H9 (cell line): ENCODE measurements at regions not wholly inside any gene's neighbourhood (a gene's known extent, or its start where the extent isn't known, plus 50 kb on each side); places are given as distances from the start of the nearest gene placed in this dataset.

ENCODE experiments used
- DNase-seq: peaks from one replicate; pipeline ENCODE4 v3.0.0-alpha.2; 2017
- H2AFZ ChIP-seq: one replicate; pipeline ENCODE4 v1.6.1; 2013; ENCODE audit warnings: mild to moderate bottlenecking, low read length, control low read depth, moderate library complexity
- H2AK5ac ChIP-seq: 2 replicates; pipeline ENCODE4 v1.6.1; 2013; ENCODE audit warnings: low read length, control low read depth, mixed read lengths; ENCODE audit not compliant: insufficient read length
- H2BK120ac ChIP-seq: one replicate; pipeline ENCODE4 v1.6.1; 2013; ENCODE audit warnings: low read depth, mild to moderate bottlenecking, low read length, control low read depth, inconsistent platforms; ENCODE audit not compliant: poor library complexity, severe bottlenecking
- H2BK12ac ChIP-seq: 2 replicates; pipeline ENCODE4 v1.6.1; 2013; ENCODE audit warnings: low read length, control low read depth, mixed read lengths, low read depth; ENCODE audit not compliant: insufficient read length
- H2BK15ac ChIP-seq: 2 replicates; pipeline ENCODE4 v1.6.1; 2013; ENCODE audit warnings: low read depth, low read length, control low read depth
- H2BK20ac ChIP-seq: one replicate; pipeline ENCODE4 v1.6.1; 2013; ENCODE audit warnings: low read depth, mild to moderate bottlenecking, low read length, control low read depth, inconsistent platforms; ENCODE audit not compliant: poor library complexity, severe bottlenecking
- H2BK5ac ChIP-seq: 2 replicates; pipeline ENCODE4 v1.6.1; 2013; ENCODE audit warnings: low read length, control low read depth, mixed read lengths; ENCODE audit not compliant: insufficient read length
- H3K14ac ChIP-seq: 2 replicates; pipeline ENCODE4 v1.6.1; 2013; ENCODE audit warnings: low read length, control low read depth; ENCODE audit not compliant: insufficient read depth
- H3K18ac ChIP-seq: 2 replicates; pipeline ENCODE4 v1.6.1; 2013; ENCODE audit warnings: low read depth, mild to moderate bottlenecking, mixed read lengths, low read length, control low read depth; ENCODE audit not compliant: insufficient read length
- H3K23ac ChIP-seq: 2 replicates; pipeline ENCODE4 v1.6.1; 2013; ENCODE audit warnings: low read length, control low read depth, mixed read lengths, low read depth; ENCODE audit not compliant: insufficient read length
- H3K23me2 ChIP-seq: 2 replicates; pipeline ENCODE4 v1.6.1; 2013; ENCODE audit warnings: low read depth, mild to moderate bottlenecking, mixed read lengths, low read length, control low read depth; ENCODE audit not compliant: insufficient read length, poor library complexity, severe bottlenecking
- H3K27ac ChIP-seq: 2 replicates; pipeline ENCODE4 v1.5.1; 2013; ENCODE audit warnings: low read length, control low read depth, mixed read lengths, low read depth; ENCODE audit not compliant: insufficient read length
- H3K27me3 ChIP-seq: 2 replicates; pipeline ENCODE4 v1.6.1; 2013; ENCODE audit warnings: low read length, control low read depth, inconsistent platforms; ENCODE audit not compliant: insufficient read depth
- H3K4ac ChIP-seq: 2 replicates; pipeline ENCODE4 v1.6.1; 2013; ENCODE audit warnings: low read depth, mild to moderate bottlenecking, control low read depth, inconsistent platforms, low read length, moderate library complexity
- H3K4me1 ChIP-seq: 2 replicates; pipeline ENCODE4 v1.6.1; 2013; ENCODE audit warnings: low read length, control low read depth, inconsistent platforms; ENCODE audit not compliant: insufficient read depth
- H3K4me2 ChIP-seq: 2 replicates; pipeline ENCODE4 v1.6.1; 2013; ENCODE audit warnings: low read length, control low read depth, mixed read lengths; ENCODE audit not compliant: insufficient read length, insufficient read depth
- H3K56ac ChIP-seq: 2 replicates; pipeline ENCODE4 v1.6.1; 2013; ENCODE audit warnings: low read depth, mild to moderate bottlenecking, mixed read lengths, low read length, control low read depth; ENCODE audit not compliant: insufficient read length
- H3K79me1 ChIP-seq: 2 replicates; pipeline ENCODE4 v1.6.1; 2013; ENCODE audit warnings: low read depth, mild to moderate bottlenecking, moderate library complexity, low read length, control low read depth, inconsistent platforms; ENCODE audit not compliant: insufficient read depth, poor library complexity, severe bottlenecking
- H3K79me2 ChIP-seq: 2 replicates; pipeline ENCODE4 v1.6.1; 2013; ENCODE audit warnings: low read length, control low read depth, inconsistent platforms; ENCODE audit not compliant: insufficient read depth
- H3K9ac ChIP-seq: 2 replicates; pipeline ENCODE4 v1.6.1; 2013; ENCODE audit warnings: low read length, control low read depth, mixed read lengths; ENCODE audit not compliant: insufficient read length; ENCODE audit errors: extremely low read depth
- H3K9me3 ChIP-seq: one replicate; pipeline ENCODE4 v1.6.1; 2013; ENCODE audit warnings: low read depth, low read length, inconsistent platforms; ENCODE audit not compliant: control insufficient read depth
- H3T11ph ChIP-seq: one replicate; pipeline ENCODE4 v1.6.1; 2013; ENCODE audit warnings: mild to moderate bottlenecking, low read length, control low read depth, inconsistent platforms
- H4K20me1 ChIP-seq: one replicate; pipeline ENCODE4 v1.6.1; 2013; ENCODE audit not compliant: control insufficient read depth, insufficient read length, insufficient read depth
- H4K5ac ChIP-seq: 2 replicates; pipeline ENCODE4 v1.6.1; 2013; ENCODE audit warnings: low read depth, mild to moderate bottlenecking, mixed read lengths, low read length, control low read depth; ENCODE audit not compliant: insufficient read length
- H4K8ac ChIP-seq: replicated peaks from 2 replicates; pipeline ENCODE4 v1.6.1; 2013; ENCODE audit warnings: low read length, control low read depth, mixed read lengths, low read depth; ENCODE audit not compliant: insufficient read length
- H4K91ac ChIP-seq: 2 replicates; pipeline ENCODE4 v1.6.1; 2013; ENCODE audit warnings: low read depth, mild to moderate bottlenecking, moderate library complexity, mixed read lengths, low read length, control low read depth; ENCODE audit not compliant: insufficient read length
- H3K27ac Mint-ChIP-seq, 3 experiments: 2 replicates in 2 of 3; 3 replicates in 1 of 3; pipeline ENCODE4 v1.8.0; 2020 to 2021; ENCODE audit warnings: mixed read lengths in 3 of 3, mild to moderate bottlenecking in 1 of 3, moderate library complexity in 1 of 3
- H3K27me3 Mint-ChIP-seq: 2 replicates; pipeline ENCODE4 v1.8.0; 2021; ENCODE audit warnings: low read depth, mild to moderate bottlenecking, moderate library complexity, mixed read lengths
- H3K36me3 Mint-ChIP-seq, 3 experiments: 2 replicates in 2 of 3; 3 replicates in 1 of 3; pipeline ENCODE4 v1.8.0; 2020 to 2021; ENCODE audit warnings: low read depth in 3 of 3, mixed read lengths in 3 of 3; ENCODE audit not compliant: insufficient read depth in 1 of 3
- H3K4me1 Mint-ChIP-seq, 2 experiments: 2 replicates each; pipeline ENCODE4 v1.8.0; 2020; ENCODE audit warnings: mixed read lengths in 2 of 2
- H3K4me3 Mint-ChIP-seq, 2 experiments: 2 replicates in 1 of 2; 3 replicates in 1 of 2; pipeline ENCODE4 v1.8.0; 2020 to 2021; ENCODE audit warnings: mild to moderate bottlenecking in 2 of 2, mixed read lengths in 2 of 2, moderate library complexity in 1 of 2
- H3K9me3 Mint-ChIP-seq, 2 experiments: 2 replicates in 1 of 2; 3 replicates in 1 of 2; pipeline ENCODE4 v1.8.0; 2020; ENCODE audit warnings: mild to moderate bottlenecking in 2 of 2, mixed read lengths in 2 of 2, moderate library complexity in 1 of 2
- WGBS: extraction: QIAGEN DNeasy Blood & Tissue Kit; methylation state at CpG from one replicate; pipeline ENCODE4 v1.1.7; 2013; ENCODE audit warnings: missing lambda C conversion rate, low lambda C conversion rate, mixed read lengths; ENCODE audit not compliant: insufficient read length; ENCODE audit errors: extremely low coverage; 5-methylcytosine and 5-hydroxymethylcytosine counted together
- TF ChIP-seq, protein P1 (sequence below): fragments of 200-600 bp; sonication (generic); conservative IDR thresholded peaks from 3 replicates; pipeline ENCODE4 v1.8.0; 2021; ENCODE audit warnings: antibody characterized with exemption, mild to moderate bottlenecking

DNA sequence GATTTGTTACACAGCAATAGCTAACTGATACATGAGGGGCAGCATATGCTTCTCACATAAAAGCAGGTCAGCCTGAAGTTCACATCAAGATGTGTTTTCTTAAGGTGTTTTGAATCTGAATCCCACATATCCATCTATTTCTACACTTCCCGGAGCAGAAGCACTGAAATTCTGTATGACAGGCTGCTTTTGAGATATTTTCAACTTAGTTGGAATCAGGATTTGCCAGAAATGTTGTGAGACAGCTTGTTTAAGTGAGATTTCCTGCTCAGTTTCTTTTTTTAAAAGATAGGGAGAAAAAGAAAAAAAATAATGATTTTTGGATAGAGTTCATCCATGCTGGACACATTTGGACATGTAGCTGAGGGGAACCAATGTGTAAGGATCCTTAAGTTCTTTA lies 501.5 kb upstream of the CELF4 start:
- Histone ChIP-seq H3K27me3 (no peaks in the 10 kb centered on the region), H3K9ac (no peak overlapping the region), H2BK15ac (no peak overlapping the region), H3K14ac (no peak overlapping the region), H2AK5ac (no peak overlapping the region), H3K23ac (no peak overlapping the region), H3K23me2 (no peaks in the 10 kb centered on the region), H3K79me2 (no peaks in the 10 kb centered on the region), H3K79me1 (no peaks in the 10 kb centered on the region), H3K27ac (no peak overlapping the region), H3T11ph (no peak overlapping the region), H3K4me1 (no peaks in the 10 kb centered on the region), H2BK12ac (no peak overlapping the region), H3K4ac (no peak overlapping the region), H3K56ac (no peak overlapping the region), H3K9me3 (no peaks in the 10 kb centered on the region), H3K18ac (no peak overlapping the region), H4K8ac (no peak overlapping the region), H2BK20ac (no peak overlapping the region), H2BK5ac (no peak overlapping the region), H4K91ac (no peak overlapping the region), H2BK120ac (no peak overlapping the region), H4K20me1 (no peaks in the 10 kb centered on the region), H3K4me2 (no peak overlapping the region), H4K5ac (no peak overlapping the region), H2AFZ (no peak overlapping the region)
- no CpG with 5 or more reads among the region's 1 CpG for WGBS
- H3K9me3 Mint-ChIP-seq, result peaks cover 0 to 3% of the 10 kb centered on the region in 2 experiments; a peak in 3 of 5 replicates
- no peaks in the 10 kb centered on the region; the same call in 1 of the 2 replicates for H3K27me3 Mint-ChIP-seq
- TF ChIP-seq, protein P1, sequence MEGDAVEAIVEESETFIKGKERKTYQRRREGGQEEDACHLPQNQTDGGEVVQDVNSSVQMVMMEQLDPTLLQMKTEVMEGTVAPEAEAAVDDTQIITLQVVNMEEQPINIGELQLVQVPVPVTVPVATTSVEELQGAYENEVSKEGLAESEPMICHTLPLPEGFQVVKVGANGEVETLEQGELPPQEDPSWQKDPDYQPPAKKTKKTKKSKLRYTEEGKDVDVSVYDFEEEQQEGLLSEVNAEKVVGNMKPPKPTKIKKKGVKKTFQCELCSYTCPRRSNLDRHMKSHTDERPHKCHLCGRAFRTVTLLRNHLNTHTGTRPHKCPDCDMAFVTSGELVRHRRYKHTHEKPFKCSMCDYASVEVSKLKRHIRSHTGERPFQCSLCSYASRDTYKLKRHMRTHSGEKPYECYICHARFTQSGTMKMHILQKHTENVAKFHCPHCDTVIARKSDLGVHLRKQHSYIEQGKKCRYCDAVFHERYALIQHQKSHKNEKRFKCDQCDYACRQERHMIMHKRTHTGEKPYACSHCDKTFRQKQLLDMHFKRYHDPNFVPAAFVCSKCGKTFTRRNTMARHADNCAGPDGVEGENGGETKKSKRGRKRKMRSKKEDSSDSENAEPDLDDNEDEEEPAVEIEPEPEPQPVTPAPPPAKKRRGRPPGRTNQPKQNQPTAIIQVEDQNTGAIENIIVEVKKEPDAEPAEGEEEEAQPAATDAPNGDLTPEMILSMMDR, result no peak
- H3K4me3 Mint-ChIP-seq, result no peak overlapping the region
- no peaks in the 10 kb centered on the region for H3K36me3 Mint-ChIP-seq
- DNase-seq, result no peak
- H3K27ac Mint-ChIP-seq, result no peak overlapping the region
- H3K4me1 Mint-ChIP-seq, result no peaks in the 10 kb centered on the region
